ENCODE measurements at regions not wholly inside any gene's neighbourhood (a gene's known extent, or its start where the extent isn't known, plus 50 kb on each side); places are given as distances from the start of the nearest gene placed in this dataset.

DNA sequence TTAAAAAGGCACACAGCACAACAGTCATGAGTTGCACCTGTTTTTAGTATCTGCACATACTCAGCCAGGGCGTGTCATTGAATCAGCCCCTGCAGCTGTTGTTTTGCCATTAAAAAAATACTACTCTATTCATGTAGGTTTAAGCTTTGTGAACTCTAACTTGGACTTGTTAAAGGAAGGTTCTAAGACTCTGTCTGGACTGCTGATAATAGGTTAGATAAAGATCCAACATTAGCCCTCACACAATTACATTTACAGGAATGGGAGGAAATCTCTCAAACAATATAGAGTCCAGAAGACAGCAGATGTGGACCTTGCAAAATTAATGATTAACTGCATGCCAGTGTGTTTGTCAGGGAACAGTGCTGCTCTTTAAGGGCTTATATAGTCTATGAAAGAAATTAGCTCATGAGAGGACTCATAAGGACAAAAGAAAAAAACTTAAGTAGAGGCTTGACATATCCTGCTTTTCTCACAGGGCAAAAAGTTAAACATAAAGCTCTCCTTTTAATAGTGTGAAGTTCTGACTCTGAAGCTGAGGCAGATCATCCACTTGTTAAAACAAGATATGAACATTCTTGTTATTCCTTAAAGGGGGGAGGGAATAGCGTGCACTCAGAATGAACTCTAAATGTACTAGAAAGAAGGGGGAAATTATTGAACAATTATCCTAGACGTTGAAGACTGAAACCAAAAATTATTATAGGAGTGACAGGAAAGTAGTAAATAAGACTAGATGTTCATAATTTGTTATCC lies 243.6 kb downstream of the NDFIP2 start:
- peak; percentile 93 for DNase-seq (ENCODE audit: low read depth)

GRCh38 chr13:79723519-79724024 lies 242.6 kb downstream of the NDFIP2 start:
- no peak for DNase-seq (ENCODE audit: low read depth)

GRCh38 chr13:79722885-79723445 lies 242.0 kb downstream of the NDFIP2 start:
- DNase-seq (ENCODE audit: low read depth), result peak; percentile 57

DNA sequence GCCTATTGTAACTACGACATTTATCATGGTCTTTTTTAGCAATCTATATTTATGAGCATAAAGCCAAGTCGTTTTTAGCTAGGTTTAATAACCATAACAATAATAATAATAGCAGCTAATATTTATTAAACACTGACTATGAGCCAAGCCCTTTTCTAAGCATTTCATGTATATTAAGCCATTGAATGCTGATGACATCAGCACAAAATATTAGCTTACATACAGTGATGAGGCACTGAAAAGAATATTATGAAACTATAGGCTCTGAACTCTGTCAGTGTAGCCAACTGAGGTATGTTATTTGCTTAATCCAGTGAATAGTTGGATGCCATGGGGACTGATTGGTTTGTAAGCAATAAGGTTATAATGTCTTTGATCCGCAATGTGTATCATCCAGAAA lies 235.2 kb downstream of the NDFIP2 start:
- DNase-seq (ENCODE audit: low read depth), result no peak

DNA sequence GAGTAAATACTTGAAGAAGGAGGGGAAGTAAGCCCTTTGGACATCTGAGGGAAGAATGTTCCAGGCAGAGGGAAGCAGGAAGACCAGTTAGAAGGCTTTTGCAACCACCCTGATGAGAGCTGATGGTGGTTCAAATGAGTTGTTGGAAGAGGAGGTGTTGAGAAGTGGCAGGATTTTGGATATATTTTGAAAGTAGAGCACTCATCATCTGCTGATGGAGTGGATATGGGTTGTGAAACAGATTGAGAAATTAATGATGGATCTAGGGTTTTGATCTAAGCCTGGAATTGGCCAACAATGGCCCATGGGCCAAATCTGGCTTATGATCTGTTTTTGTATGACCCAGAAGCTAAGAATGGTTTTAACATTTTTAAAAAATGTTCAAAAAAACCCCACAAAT lies 230.7 kb downstream of the NDFIP2 start:
- no peak for DNase-seq (ENCODE audit: low read depth)

DNA sequence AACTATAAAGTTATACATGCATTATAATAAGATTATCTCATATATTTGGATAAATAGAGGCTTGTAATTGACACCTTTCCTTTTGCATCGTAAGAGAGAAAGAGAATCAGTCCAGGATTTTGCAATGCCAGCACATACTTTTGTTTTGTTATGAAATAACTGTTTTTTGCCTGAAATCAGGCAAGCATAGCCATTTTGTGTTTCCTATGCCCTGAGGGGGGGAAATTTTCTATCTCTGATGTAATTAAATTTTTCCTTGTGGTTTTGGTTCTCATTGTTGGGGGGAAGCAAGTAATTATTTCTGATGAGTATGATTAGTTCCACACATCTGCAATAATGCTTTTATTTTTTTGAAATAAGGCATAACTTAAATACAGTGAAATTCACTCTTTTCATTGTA lies 229.4 kb downstream of the NDFIP2 start:
- peak; percentile 42 for DNase-seq (ENCODE audit: low read depth)

- peak; percentile 87 for DNase-seq (ENCODE audit: low read depth)
Measured at GRCh38 chr13:79709471-79709870, 228.5 kb downstream of the NDFIP2 start.

DNA sequence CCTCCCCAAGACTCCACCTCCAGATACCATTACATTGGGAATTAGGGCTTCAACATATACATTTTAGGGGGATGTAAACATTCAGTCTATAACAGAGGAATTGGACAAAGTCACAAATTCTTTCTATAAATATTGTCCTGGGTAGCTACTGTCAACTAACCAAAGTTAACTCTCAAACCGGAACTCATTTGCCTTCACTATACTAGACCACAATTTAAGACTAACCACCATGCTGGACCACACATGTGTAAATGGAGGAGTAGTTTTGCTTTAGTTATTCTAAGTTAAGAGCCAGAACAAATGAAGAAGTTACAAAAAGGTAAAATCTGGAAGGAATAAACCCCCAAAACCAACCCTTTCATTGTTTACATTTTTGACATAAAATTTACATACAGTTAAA lies 222.8 kb downstream of the NDFIP2 start:
- no peak for DNase-seq (ENCODE audit: low read depth)

GRCh38 chr13:79695754-79696153 lies 214.8 kb downstream of the NDFIP2 start:
- no peak for DNase-seq (ENCODE audit: low read depth)

GRCh38 chr13:79692846-79693245 lies 211.9 kb downstream of the NDFIP2 start:
- DNase-seq (ENCODE audit: low read depth), result no peak

GRCh38 chr13:79691826-79692225 lies 210.9 kb downstream of the NDFIP2 start:
- no peak for DNase-seq (ENCODE audit: low read depth)

GRCh38 chr13:79688741-79689140 lies 207.8 kb downstream of the NDFIP2 start:
- DNase-seq (ENCODE audit: low read depth), result no peak

- DNase-seq (ENCODE audit: low read depth), result no peak
Measured at GRCh38 chr13:79686441-79686840, 205.5 kb downstream of the NDFIP2 start.

- no peak for DNase-seq (ENCODE audit: low read depth)
Measured at GRCh38 chr13:79684371-79684770, 203.4 kb downstream of the NDFIP2 start.

- DNase-seq (ENCODE audit: low read depth), result no peak
Measured at GRCh38 chr13:79682164-79682563, 201.2 kb downstream of the NDFIP2 start.

- DNase-seq (ENCODE audit: low read depth), result no peak
Measured at GRCh38 chr13:79681069-79681468, 200.1 kb downstream of the NDFIP2 start.

- DNase-seq (ENCODE audit: low read depth), result no peak
Measured at GRCh38 chr13:79680485-79680884, 199.5 kb downstream of the NDFIP2 start.

GRCh38 chr13:79679334-79679733 lies 198.4 kb downstream of the NDFIP2 start:
- peak; percentile 77 for DNase-seq (ENCODE audit: low read depth)

GRCh38 chr13:79678100-79678499 lies 197.1 kb downstream of the NDFIP2 start:
- peak; percentile 64 for DNase-seq (ENCODE audit: low read depth)

DNA sequence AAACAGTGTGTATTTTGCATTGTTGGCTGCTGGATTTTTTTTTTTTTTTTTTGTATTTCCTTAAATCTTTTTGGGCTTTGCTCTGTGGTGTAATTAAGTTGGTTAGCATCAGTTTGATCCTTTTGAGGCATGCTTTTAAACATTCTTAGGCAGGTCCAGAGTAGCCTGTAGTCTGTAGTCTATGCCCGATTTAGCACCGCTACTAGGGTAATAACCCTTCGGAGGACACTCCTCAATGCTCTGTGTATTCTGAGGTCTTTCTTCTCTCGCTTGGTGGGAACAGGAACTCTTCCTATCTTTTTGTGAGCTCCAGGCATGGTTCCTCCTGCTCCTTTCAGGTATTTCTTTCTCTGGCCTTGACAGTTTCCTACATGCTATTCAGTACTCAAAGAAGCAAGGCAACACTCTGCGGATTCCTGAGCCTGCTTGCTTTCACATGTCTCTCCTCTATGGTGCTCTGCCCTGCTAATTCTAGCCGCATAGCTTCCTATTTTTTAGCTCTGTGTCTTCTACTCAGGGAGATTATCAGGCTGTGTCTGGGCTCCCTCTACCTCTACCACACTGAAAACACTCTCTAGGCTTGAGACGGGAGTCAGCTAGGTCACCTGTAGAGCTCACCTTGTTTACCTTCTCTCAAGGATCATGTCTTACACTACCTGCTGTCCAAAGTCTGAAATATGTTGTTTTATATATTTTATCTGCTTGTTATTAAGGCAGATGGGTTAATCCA lies 195.1 kb downstream of the NDFIP2 start:
- DNase-seq (ENCODE audit: low read depth), result no peak

- no peak for DNase-seq (ENCODE audit: low read depth)
Measured at GRCh38 chr13:79674765-79675515, 194.0 kb downstream of the NDFIP2 start.

GRCh38 chr13:79673993-79674377 lies 193.0 kb downstream of the NDFIP2 start:
- no peak for DNase-seq (ENCODE audit: low read depth)
